ENCODE measurements at regions not wholly inside any gene's neighbourhood (a gene's known extent, or its start where the extent isn't known, plus 50 kb on each side); places are given as distances from the start of the nearest gene placed in this dataset.

DNA sequence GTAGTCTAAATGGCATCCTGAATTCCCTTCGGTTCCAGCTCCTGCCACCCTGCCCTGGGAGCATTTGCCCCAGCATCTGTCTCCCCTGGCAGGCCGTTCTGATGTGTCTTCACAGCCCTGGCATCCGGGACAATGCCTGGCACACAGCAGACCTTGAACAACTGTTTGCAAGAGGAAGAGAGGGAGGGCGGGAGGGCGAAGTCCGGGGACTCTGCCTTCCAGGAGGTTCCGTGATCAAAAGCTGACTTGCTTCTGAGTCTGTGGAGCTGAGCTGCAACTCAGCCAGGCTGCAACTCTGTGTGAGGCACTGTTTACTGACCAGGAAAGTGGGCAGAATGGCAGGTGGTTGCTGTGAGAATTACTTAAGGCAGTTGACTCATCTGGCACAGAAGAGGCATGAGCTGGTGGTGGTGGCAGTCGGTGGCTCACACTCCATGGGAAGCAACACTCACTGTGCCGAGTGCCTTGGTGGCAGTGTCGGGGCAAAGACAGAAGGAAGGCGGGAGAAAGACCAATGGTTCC, 61.1 kb upstream of the DLK1 start:
- TF ChIP-seq CTCF (IDR thresholded peaks at IDR 0.05; ENCODE audit: low read length) = no peak
- no peak for TF ChIP-seq EZH2 (IDR thresholded peaks at IDR 0.05; ENCODE audit: borderline replicate concordance, low read length)
